GM19099 (cell line): ENCODE measurements at regions not wholly inside any gene's neighbourhood (a gene's known extent, or its start where the extent isn't known, plus 50 kb on each side); places are given as distances from the start of the nearest gene placed in this dataset.
A peak's percentile ranks its signal among the peaks of the same experiment; 100 is the strongest.

Experiments used
- POLR2A ChIP-seq: IDR thresholded peaks from 3 replicates; pipeline ENCODE4 v1.6.1; 2011; ENCODE audit warnings: low read depth; ENCODE audit not compliant: insufficient read length; ENCODE audit errors: extremely low read depth

DNA sequence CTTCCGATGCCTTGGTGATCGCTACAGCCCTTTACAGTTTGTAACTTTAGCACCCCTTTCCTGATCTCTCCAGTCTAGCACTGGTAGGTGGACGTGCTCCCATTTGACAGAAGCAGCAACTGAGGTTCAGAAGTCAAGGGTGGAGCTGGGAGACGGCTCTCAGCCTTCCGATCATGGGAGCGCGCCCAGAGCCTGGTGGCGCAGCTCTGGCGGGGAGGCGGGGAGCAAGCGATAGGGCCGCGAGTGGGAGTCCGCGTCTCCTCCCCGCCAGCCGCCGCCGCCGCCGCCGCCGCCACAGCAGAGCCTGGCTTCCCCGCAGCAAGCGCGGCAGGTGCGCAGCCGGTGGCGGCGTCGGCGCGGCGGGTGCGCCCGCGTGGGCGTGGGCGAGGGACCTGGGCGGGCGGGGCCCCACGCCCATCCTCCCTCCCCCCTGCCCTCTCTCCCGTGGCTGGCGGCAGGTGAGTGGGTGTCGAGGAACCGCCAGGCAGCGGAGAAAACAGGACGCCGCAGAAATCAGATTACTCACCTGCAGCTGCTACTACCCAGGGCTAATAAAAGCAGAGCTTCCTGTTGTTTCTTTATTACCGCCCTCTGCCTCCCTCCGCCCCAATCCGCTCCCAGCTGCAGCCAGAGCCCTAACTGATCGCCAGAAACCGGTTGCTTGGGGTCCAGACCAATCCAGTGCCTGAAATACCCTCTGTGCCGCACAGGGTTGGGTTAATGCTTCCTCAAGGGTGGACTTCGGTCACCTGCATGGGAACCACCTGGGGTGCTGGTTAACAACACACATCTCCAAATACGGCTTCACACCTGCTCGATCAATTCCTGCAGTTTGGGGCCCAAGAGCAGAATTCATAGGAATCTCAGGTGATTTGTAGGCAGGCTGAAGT lies 60.2 kb upstream of the ID3 start:
- TF ChIP-seq POLR2A = peak; percentile 25

GRCh38 chr1:23618586-23619083 lies 59.3 kb upstream of the ID3 start:
- no peak for TF ChIP-seq POLR2A

DNA sequence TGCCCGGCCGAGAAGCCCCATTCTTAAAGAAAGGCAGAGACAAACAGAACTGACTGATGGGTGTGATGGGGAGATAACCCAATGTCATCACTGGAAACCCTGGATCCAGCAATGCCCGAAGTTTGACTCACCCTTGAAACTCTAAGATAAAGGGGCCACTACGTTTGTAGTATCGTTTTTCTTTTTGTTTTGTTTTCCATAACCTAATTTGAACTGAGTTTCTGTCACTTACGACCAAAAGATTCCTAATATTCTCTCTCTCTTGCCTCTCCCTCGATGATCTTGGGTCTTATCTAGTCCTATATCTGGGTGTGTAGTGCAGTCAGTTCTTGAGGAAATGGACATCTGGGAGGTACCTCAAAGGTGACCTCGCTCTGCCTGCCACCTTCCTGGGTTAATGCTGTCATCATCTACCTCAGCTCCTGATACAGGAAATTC lies 57.8 kb upstream of the ID3 start:
- no peak for TF ChIP-seq POLR2A

GRCh38 chr1:23616292-23616824 lies 57.1 kb upstream of the ID3 start:
- no peak for TF ChIP-seq POLR2A

GRCh38 chr1:23615852-23616251 lies 56.6 kb upstream of the ID3 start:
- no peak for TF ChIP-seq POLR2A

DNA sequence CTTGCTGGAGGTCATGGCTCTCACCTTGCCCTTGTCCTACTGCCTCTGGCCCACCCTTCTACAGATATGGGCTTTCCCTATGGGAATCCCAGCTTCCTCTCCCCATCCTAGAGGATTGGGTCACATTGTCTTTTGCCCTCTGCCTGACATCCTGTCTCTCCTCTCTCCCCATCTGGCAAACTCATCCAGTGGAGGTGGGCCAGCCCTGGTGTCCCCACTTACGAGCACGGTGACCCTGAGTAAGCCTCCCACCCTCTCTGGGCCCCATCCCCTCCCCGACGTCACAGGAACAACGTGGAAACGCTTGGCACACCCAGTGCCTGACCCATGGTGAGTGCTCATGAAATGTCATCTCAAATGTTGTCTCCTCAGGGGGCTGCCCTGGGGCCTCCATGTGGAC lies 56.1 kb upstream of the ID3 start:
- no peak for TF ChIP-seq POLR2A

DNA sequence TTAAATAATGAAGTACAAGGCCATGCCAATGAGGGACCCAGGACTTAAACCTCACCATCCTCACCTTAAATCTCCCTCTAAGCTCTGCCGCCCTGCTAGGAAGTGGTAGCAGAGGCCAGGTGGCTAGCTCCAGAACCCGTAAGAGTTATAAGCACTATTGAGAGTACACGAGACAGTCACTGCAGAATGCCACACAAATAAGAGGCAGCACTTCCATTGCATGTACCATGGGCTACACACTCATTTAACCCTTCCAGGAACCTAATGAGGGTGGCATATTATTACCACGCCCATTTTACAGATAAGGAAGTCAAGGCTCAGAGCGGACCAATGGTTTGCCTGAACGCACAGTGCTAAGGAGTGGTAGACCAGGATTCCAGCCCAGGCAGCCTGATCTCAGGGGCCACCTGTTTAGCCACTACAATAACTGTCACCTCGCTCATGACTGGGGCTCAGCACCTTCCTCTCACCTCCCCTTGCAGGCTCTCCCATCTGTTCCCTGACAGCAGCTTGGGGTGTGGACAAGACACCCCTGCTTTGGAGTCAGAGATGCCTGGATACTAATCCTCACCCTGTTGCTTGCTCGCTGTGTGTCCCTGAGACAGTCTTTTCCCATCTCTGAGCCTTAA lies 54.8 kb upstream of the ID3 start:
- TF ChIP-seq POLR2A = no peak

DNA sequence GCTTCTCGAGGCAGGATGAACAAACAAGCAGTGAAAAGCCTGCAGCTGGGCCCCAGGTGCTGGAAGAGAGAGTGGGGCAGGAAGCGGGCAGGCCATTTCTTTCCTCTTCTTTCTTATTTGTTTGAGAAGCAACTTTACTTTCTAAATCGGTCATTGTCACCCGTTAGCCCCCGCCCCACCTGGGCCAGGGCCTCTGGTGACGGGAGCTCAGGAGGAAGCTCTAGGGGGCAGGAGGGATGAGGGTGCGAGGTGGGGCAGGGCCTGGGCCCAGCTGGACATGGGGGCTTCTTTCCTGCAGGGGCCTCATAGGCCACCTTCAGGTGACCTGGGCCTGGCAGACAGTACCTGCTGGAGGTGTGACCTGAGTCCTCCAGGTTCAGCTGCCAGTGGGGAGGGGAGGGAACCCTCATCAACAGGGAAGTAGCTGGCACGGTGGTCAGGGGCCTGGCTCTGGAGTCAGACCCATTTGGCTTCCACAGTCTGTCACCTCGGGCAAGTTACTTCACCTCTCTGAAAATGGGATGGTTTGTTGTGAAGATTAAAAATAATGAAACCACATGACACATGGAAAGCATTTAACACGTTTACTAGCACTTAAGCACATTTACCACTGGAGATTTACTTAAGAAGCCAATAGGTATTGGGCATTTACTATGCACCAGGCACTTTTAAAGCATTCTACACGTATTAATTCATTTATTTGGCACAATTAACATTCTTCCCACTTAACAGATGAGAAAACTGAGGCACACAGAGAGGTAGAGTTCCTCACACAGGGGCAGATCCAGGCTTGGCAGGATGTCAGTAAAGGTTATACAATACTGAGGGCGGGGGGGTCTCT lies 54.1 kb upstream of the ID3 start:
- no peak for TF ChIP-seq POLR2A

- no peak for TF ChIP-seq POLR2A
Measured at GRCh38 chr1:23611601-23612327, 52.5 kb upstream of the ID3 start.

DNA sequence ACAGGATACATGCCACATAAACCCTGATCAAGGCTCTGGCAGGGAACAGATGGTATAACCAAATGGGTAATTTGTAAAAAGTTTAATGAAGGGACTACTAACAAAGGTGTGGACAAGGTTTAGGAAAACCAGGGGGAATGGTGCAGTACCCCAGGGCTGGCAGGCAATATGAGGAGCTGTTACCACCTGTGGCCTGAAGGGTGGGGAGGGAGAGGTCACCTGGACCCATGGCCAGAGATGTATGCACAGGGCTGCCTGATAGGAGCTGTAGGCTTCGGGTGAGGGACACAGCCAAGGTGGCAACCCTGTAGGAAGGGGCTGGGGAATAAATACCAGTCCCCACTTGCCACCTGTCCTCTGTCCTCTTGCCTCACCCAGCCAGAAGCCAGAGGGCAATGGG lies 51.4 kb upstream of the ID3 start:
- TF ChIP-seq POLR2A = no peak

- TF ChIP-seq POLR2A = no peak
Measured at GRCh38 chr1:23609971-23610370, 50.7 kb upstream of the ID3 start.
